NCI-H446 (cell line): ENCODE measurements at regions not wholly inside any gene's neighbourhood (a gene's known extent, or its start where the extent isn't known, plus 50 kb on each side); places are given as distances from the start of the nearest gene placed in this dataset.

Experiments used
- DNase-seq, 2 experiments: peaks; one replicate each; lab custom pipeline; 2025; lab: John Stamatoyannopoulos, UW

DNA sequence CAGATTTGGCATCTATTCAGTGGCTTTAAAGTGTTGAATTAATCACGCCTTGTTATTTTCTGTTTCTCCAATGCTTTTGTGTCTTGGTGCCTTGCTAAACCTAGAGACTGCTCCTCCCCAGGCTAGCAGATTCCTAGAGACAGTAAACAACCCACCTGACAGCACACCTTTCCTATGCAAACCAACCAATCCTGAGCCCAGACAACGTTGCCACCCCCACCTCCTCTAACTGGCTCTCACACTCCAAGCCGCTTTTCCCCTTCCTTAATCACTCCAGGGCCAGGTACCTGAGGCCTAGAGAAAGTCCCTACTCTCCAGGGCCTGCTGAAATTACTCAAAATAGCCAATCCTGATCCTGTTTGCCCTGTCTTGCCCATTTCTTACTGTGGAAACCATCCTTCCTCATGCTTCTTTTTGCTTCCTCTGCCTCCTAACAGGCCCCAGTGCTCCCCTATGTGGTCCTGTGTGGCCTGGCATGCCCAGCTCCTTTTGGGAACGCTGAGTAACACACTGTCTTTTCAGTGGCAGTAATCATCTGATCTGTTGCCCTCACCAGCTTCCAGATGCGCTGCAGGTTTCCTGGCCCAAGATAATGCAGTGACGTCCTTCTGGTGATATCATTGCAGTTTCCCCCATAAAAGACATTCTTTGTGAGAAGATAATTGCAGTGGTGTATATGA is 53.4 kb downstream of the GAS1 start:
- DNase-seq = no peak

DNA sequence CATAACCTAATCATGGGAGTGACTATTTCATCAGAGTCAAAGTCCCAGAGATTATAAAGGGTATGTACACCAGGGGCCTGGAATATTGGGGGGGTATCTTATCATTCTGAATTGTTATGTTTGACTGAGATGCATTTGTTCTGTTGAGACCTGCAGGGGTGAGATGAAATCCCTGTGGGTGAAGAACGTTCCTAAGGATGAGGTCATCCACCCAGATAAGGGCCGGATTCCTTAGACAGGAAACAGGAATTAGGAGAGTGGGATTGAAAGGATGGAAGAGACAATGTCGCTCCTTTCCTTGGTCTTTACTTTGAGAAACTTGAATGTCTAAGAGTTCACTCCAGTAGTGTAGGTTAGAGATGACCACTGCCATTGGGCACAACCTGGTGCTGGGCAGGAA is 54.7 kb downstream of the GAS1 start:
- DNase-seq = no peak

- DNase-seq = no peak
Observed at GRCh38 chr9:86891886-86892437, 55.3 kb downstream of the GAS1 start.

GRCh38 chr9:86891091-86891490 is 56.2 kb downstream of the GAS1 start:
- DNase-seq = no peak

DNA sequence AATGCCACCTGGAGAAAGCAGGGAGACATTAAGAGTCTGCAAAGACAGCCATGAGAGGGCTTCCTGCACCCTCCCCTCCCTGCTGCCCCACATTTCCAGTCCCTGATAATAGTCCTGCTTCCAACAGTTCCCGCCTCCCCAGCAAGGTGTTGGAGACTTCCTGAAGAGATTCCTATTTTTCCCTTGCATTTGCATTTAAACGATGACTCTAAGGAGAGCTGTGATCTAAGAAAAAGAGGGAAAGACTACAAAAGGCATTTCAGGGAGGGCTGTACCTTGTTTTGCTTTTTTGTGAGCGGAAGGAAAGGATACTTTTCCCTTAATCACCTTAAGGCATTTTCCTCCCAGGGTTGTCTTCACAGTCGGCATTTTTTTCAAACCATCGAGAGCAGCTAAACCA is 62.1 kb downstream of the GAS1 start:
- no peak for DNase-seq

GRCh38 chr9:86876621-86877196 is 70.6 kb downstream of the GAS1 start:
- DNase-seq = no peak

- no peak for DNase-seq
Observed at GRCh38 chr9:86868616-86869015, 78.7 kb downstream of the GAS1 start.

DNA sequence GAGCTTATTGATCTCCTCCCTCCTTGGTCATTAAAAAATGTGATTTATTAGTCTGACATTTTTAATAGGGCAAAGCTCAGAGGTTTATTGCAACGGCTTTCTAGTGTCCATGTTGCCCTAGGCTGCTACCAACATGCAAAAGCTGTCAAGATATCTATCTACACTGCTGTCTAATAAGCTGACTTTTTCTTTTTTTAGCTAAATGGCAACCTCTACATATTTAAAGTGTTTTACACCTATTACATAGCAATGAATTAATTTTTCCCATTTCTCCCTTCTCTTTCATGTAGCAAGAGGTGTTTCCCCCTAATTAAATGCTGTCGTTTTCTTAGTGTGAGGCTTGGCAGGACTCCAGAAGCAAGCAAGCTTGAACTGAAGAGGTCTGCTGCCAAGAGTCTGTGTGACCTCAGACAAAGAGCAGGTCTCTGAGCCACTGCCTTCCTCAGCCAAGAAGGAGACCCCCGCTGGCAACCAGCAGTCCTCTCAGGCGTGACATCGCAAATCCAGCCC is 79.4 kb downstream of the GAS1 start:
- DNase-seq = peak; percentile 17 to 64

DNA sequence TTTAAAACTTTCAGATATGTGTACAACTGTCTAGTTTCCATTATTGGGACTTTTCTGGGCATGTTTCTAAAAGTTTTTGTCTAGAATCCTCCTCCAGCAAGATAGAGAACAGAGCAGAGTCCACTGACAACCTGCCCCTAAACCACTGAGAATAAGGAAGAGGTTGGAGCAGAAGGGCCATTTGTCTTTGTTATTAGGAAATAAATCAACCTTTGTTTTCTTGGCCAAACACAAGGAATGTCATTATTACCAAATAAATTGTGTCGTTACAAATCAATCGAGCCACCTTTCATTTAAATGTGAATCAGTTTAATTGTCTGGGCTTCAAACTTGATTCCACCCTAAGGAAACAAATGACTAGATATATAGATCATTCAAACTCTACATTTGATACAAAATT is 81.4 kb downstream of the GAS1 start:
- DNase-seq = no peak

DNA sequence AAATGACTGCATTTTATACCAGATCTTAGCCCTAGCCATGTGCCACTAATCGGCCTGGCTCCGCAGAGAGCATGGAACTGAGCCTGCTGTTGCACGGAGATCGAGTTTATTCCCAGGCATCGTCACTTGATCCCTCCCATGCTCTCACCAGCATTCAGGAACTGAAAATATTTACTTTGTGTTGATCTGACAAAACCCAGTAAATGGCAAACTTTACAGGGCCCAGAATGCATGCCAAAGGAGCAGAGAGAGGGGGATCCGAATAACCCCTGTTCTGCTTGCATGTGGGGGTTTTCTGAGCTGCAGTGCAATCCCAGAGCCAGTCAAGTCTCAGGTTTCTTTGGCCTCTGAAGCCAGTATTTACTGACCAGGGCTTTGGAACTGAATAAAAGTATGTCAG is 87.3 kb downstream of the GAS1 start:
- no peak for DNase-seq

GRCh38 chr9:86859056-86859455 is 88.2 kb downstream of the GAS1 start:
- no peak for DNase-seq

GRCh38 chr9:86858009-86858408 is 89.3 kb downstream of the GAS1 start:
- no peak for DNase-seq

GRCh38 chr9:86856259-86856658 is 91.0 kb downstream of the GAS1 start:
- DNase-seq = no peak

DNA sequence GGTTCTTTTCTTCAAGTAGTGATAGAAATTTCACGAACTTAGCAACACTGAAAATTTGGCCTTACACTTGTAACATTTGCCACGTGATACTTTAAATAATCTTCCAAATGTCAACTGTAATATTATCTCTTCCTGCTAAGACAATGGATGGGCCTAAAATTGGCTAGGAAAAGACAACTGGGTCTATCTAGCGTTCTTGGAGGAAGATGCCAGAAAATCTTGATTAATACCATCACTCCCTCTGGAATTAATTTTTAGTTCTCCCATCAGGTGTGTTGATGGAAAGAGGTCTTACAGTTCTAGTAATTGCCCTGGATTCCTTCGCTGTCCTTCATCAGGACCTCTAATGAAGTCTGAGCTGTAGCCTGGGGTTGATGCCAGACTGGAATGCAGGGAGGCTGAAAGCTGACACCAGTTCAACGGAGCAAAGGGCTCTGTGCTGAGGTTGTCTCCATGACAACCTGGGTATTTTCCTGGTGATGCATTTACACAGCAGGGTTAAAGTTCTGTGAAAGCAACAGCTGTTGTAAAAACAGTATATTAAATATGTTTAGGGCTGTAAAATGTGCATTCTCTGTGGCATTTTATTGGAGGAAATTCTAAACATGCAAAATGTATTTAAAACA is 92.3 kb downstream of the GAS1 start:
- peak in 1 of 2 experiments; percentile 45 for DNase-seq

- no peak for DNase-seq
Observed at GRCh38 chr9:86846656-86847055, 100.7 kb downstream of the GAS1 start.

- DNase-seq = no peak
Observed at GRCh38 chr9:86843206-86843605, 104.1 kb downstream of the GAS1 start.

- no peak for DNase-seq
Observed at GRCh38 chr9:86842573-86842972, 104.7 kb downstream of the GAS1 start.

DNA sequence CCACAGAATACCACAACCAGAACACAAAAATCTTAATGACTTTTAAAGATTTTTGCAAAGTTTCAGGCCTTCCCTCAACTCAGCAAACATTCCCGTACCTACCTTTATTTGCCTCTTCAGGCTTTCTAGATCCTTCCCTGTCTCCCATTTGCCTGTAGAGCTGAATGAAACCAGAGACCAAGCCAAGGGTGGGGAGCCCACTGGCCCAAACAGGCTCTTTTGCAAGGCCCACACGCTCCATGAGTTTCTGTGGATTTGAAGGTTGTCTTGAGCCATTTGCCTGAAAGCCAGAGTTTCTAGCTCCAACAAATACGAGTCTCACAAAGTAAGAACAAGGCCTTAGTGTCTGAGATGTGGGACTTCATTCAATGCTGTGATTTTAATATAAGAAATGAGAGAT is 107.8 kb downstream of the GAS1 start:
- DNase-seq = no peak

DNA sequence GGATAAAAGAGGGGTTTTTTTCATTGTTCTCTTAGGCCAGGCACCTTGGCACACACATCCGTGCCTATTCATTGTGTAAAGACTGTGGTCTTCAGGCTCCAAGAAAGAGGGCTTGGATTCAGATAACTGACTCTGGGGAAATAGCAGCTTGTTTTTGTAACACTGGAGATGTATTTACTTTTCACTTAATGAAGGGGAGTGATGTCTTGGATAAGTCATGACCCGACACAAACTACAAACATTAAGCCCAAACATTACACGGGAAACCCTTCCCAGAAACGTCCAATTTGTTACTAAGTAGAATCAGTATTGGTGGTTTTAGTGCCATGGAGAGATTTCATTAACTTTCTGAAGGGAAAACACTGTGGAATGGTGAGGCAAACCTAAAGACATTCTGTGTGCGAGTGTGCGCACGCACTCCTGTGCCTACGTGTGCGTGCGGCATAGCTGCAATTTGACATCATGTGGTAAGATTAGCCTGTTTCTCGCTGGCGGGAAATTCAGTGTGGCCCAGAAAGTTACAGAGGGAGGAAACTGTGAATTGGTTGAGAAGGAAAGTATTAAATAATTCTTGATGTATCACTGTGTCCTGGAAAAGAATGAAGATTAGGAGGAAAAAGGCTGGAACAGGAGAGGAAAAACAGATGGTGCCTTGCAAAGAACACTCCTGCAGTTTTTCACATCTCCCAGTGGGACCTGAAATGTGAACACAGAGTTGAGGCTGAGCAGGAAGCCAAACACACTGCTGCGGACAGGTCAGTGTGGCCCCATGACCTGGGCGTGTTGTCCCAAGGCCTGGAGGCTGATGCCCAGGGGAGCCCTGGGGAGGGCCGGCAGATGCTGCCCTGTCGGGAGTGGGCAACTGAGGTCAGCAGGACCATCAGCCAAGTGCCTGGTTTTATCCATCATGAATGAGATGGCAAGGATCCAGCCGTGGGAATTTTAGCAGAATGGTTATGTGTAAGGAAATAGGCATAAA is 108.5 kb downstream of the GAS1 start:
- no peak for DNase-seq

DNA sequence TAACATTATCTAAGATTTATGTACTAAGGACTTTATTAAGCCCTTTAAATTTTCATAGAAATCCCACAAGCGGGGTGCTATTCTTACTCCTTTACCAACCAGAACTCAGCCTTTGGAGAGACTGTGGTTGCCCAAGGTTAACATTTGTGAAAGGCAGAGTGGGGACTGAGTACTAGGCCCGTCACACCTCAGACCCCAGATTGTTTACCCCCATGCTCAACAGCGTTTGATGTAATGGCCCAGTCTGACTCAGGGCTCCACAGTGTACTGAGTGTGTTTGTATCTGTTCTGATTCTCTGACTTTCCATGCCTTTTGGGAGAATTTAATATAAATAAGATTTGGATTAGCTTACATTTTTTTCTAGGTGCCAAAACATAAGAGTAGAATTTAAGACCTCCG is 110.0 kb downstream of the GAS1 start:
- DNase-seq = no peak

GRCh38 chr9:86836797-86837196 is 110.5 kb downstream of the GAS1 start:
- no peak for DNase-seq

GRCh38 chr9:86836266-86836665 is 111.0 kb downstream of the GAS1 start:
- DNase-seq = no peak
